Adipocyte (in vitro differentiated cells): ENCODE measurements at regions not wholly inside any gene's neighbourhood (a gene's known extent, or its start where the extent isn't known, plus 50 kb on each side); places are given as distances from the start of the nearest gene placed in this dataset.
"Not testable (repeated sequence)": the region's sequence is repeated elsewhere in the genome, so short reads cannot be mapped to it uniquely, and the experiment has no call there.

ENCODE experiments used
- DNase-seq: peaks from one replicate; pipeline ENCODE4 v3.0.0-alpha.2; 2015; ENCODE audit warnings: low read depth
- H3K27me3 ChIP-seq: replicated peaks from 2 replicates; pipeline ENCODE4 v1.7.0; 2013; ENCODE audit warnings: mild to moderate bottlenecking, low read length, moderate library complexity; ENCODE audit not compliant: control insufficient read depth, insufficient read depth
- H3K36me3 ChIP-seq: 2 replicates; pipeline ENCODE4 v1.7.0; 2013; ENCODE audit warnings: low read length, mild to moderate bottlenecking, moderate library complexity; ENCODE audit not compliant: control insufficient read depth, insufficient read depth, severe bottlenecking
- H3K4me1 ChIP-seq: 2 replicates; pipeline ENCODE4 v1.7.0; 2013; ENCODE audit warnings: mild to moderate bottlenecking, low read length, moderate library complexity; ENCODE audit not compliant: control insufficient read depth, insufficient read depth
- H3K4me3 ChIP-seq: 2 replicates; pipeline ENCODE4 v1.7.0; 2013; ENCODE audit warnings: mild to moderate bottlenecking, low read length, moderate library complexity
- H3K9ac ChIP-seq: 2 replicates; pipeline ENCODE4 v1.7.0; 2013; ENCODE audit warnings: mild to moderate bottlenecking, low read length, moderate library complexity
- H3K9me3 ChIP-seq: 2 replicates; pipeline ENCODE4 v1.7.0; 2013; ENCODE audit warnings: mild to moderate bottlenecking, low read length, moderate library complexity; ENCODE audit not compliant: control insufficient read depth

- not testable (repeated sequence) for H3K9ac ChIP-seq, H3K4me1 ChIP-seq, DNase-seq, H3K9me3 ChIP-seq, H3K36me3 ChIP-seq, H3K27me3 ChIP-seq, H3K4me3 ChIP-seq
Observed at GRCh38 chr5:115691814-115692213, 66.0 kb upstream of the TMED7 start.

GRCh38 chr5:115686738-115687074, 60.9 kb upstream of the TMED7 start:
- peak overlapping the region; percentile 52 for H3K4me3 ChIP-seq
- peaks cover 24% of the 10 kb centered on the region for H3K4me1 ChIP-seq
- no peaks in the 10 kb centered on the region for H3K36me3 ChIP-seq
- H3K9me3 ChIP-seq: peaks cover 9% of the 10 kb centered on the region
- H3K9ac ChIP-seq: no peak overlapping the region
- DNase-seq: peak; percentile 54
- H3K27me3 ChIP-seq: no peaks in the 10 kb centered on the region

GRCh38 chr5:115686051-115686737, 60.4 kb upstream of the TMED7 start:
- Histone ChIP-seq H3K36me3 (no peaks in the 10 kb centered on the region), H3K9me3 (peaks cover 9% of the 10 kb centered on the region), H3K9ac (no peak overlapping the region), H3K4me1 (peaks cover 24% of the 10 kb centered on the region), H3K27me3 (no peaks in the 10 kb centered on the region), H3K4me3 (peak overlapping the region; percentile 52)
- DNase-seq: peak; percentile 63

- Histone ChIP-seq H3K4me1 (peaks cover 24% of the 10 kb centered on the region), H3K27me3 (no peaks in the 10 kb centered on the region), H3K36me3 (no peaks in the 10 kb centered on the region), H3K9me3 (peaks cover 9% of the 10 kb centered on the region), H3K9ac (no peak overlapping the region), H3K4me3 (peak overlapping the region; percentile 59)
- peak; percentile 15 for DNase-seq
Observed at GRCh38 chr5:115685490-115685889, 59.7 kb upstream of the TMED7 start.

GRCh38 chr5:115684513-115685037, 58.7 kb upstream of the TMED7 start:
- Histone ChIP-seq H3K9ac (no peak overlapping the region), H3K4me3 (no peak overlapping the region), H3K9me3 (peaks cover 8% of the 10 kb centered on the region), H3K27me3 (no peaks in the 10 kb centered on the region), H3K36me3 (no peaks in the 10 kb centered on the region), H3K4me1 (peaks cover 24% of the 10 kb centered on the region)
- no peak for DNase-seq

GRCh38 chr5:115683081-115683480, 57.2 kb upstream of the TMED7 start:
- no peaks in the 10 kb centered on the region for H3K9me3 ChIP-seq

More at GRCh38 chr5:115683081-115683480, 57.2 kb upstream of the TMED7 start:
- H3K36me3 ChIP-seq: no peaks in the 10 kb centered on the region
- no peak overlapping the region for H3K4me3 ChIP-seq
- H3K4me1 ChIP-seq: peaks cover 24% of the 10 kb centered on the region
- no peak overlapping the region for H3K9ac ChIP-seq
- H3K27me3 ChIP-seq: no peaks in the 10 kb centered on the region
- no peak for DNase-seq
